Smooth muscle cell (in vitro differentiated cells): ENCODE measurements at regions not wholly inside any gene's neighbourhood (a gene's known extent, or its start where the extent isn't known, plus 50 kb on each side); places are given as distances from the start of the nearest gene placed in this dataset.
A peak's percentile ranks its signal among the peaks of the same experiment; 100 is the strongest.

Source experiments
- DNase-seq: peaks from one replicate; lab custom pipeline; 2025; ENCODE audit not compliant: unreplicated experiment; lab: John Stamatoyannopoulos, UW
- H2AFZ ChIP-seq: fragments of 200-600 bp; sonication (generic); 2 replicates; pipeline ENCODE4 v1.6.0; 2016; ENCODE audit warnings: antibody characterized with exemption, low read depth, mild to moderate bottlenecking
- H3F3A ChIP-seq: fragments of 200-600 bp; sonication (generic); 2 replicates; pipeline ENCODE4 v1.6.0; 2017; ENCODE audit warnings: antibody characterized with exemption, low read depth
- H3K27ac ChIP-seq: fragments of 200-600 bp; sonication (generic); 2 replicates; pipeline ENCODE4 v1.5.1; 2016; ENCODE audit warnings: low read depth, mild to moderate bottlenecking
- H3K27me3 ChIP-seq: fragments of 200-600 bp; sonication (generic); 2 replicates; pipeline ENCODE4 v1.6.1; 2016; ENCODE audit warnings: low read depth, mild to moderate bottlenecking
- H3K36me3 ChIP-seq: fragments of 200-600 bp; sonication (generic); 2 replicates; pipeline ENCODE4 v1.5.1; 2016; ENCODE audit warnings: low read depth
- H3K4me1 ChIP-seq: fragments of 200-600 bp; sonication (generic); 2 replicates; pipeline ENCODE4 v1.5.1; 2016; ENCODE audit warnings: low read depth
- H3K4me2 ChIP-seq: fragments of 200-600 bp; sonication (generic); 2 replicates; pipeline ENCODE4 v1.6.0; 2016; ENCODE audit warnings: mild to moderate bottlenecking
- H3K4me3 ChIP-seq: fragments of 200-600 bp; sonication (generic); 2 replicates; pipeline ENCODE4 v1.5.1; 2016; ENCODE audit warnings: mild to moderate bottlenecking
- H3K79me2 ChIP-seq: fragments of 200-600 bp; sonication (generic); 2 replicates; pipeline ENCODE4 v1.6.0; 2016; ENCODE audit warnings: low read depth, mild to moderate bottlenecking
- H3K9ac ChIP-seq: fragments of 200-600 bp; sonication (generic); 2 replicates; pipeline ENCODE4 v1.6.0; 2016; ENCODE audit warnings: low read depth
- H3K9me3 ChIP-seq: fragments of 200-600 bp; sonication (generic); replicated peaks from 2 replicates; pipeline ENCODE4 v1.5.1; 2016; ENCODE audit warnings: low read depth
- H4K20me1 ChIP-seq: fragments of 200-600 bp; sonication (generic); 2 replicates; pipeline ENCODE4 v1.6.0; 2016; ENCODE audit warnings: low read depth
- CTCF ChIP-seq: fragments of 200-600 bp; sonication (generic); IDR thresholded peaks from 2 replicates; pipeline ENCODE4 v1.5.1; 2017; ENCODE audit warnings: borderline replicate concordance, mild to moderate bottlenecking, antibody characterized with exemption; ENCODE audit not compliant: insufficient read depth, poor library complexity, severe bottlenecking
- WGBS: methylation state at CpG from one replicate; pipeline ENCODE4 v1.1.7; 2016; ENCODE audit warnings: low lambda C conversion rate; 5-methylcytosine and 5-hydroxymethylcytosine counted together

DNA sequence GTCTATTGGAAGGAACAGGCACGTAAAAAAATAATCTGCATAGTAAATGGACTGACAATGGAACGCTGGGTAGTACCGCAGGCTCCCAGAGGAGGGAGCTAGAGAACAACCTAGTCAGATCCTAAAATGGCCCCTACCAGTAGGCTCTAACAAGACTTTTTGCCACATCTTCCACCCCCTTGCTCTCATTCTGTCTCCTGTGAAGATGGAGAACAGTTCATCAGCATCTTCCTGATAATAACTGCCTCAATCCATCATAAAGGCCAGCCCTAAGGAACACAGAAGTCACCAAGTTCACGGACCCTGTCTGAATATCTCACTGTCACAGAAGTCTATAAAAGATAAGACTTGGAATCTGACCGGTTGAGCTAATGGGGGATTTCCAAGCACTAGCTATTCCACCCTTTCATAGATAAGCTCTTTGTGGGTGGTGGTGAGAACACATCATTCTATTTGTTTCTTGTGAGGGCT, 133.4 kb downstream of the SLC1A3 start:
- H3K4me2 ChIP-seq: peak overlapping the region; percentile 40
- WGBS: 7% methylated on average over 5 of the region's 5 CpGs
- no peaks in the 10 kb centered on the region for H3K36me3 ChIP-seq
- peak overlapping the region; percentile 9 for H3K9ac ChIP-seq
- no peaks in the 10 kb centered on the region for H3K9me3 ChIP-seq
- H3K4me1 ChIP-seq: peaks cover 6% of the 10 kb centered on the region
- H3K27me3 ChIP-seq: peaks cover 2% of the 10 kb centered on the region
- H2AFZ ChIP-seq: peak overlapping the region; percentile 61
- H3K27ac ChIP-seq: no peak overlapping the region
- peak; percentile 27 for DNase-seq
- H3F3A ChIP-seq: no peaks in the 10 kb centered on the region
- no peaks in the 10 kb centered on the region for H4K20me1 ChIP-seq
- peak; percentile 72 for TF ChIP-seq CTCF
- H3K4me3 ChIP-seq: peak overlapping the region; percentile 7
- no peaks in the 10 kb centered on the region for H3K79me2 ChIP-seq

GRCh38 chr5:36740259-36740898, 134.0 kb downstream of the SLC1A3 start:
- peak overlapping the region; percentile 43 for H3K27ac ChIP-seq
- DNase-seq: no peak
- no peak for TF ChIP-seq CTCF
- H3K4me1 ChIP-seq: peaks cover 6% of the 10 kb centered on the region
- no peaks in the 10 kb centered on the region for H3K79me2 ChIP-seq
- H3K27me3 ChIP-seq: peaks cover 5% of the 10 kb centered on the region
- H3K36me3 ChIP-seq: no peaks in the 10 kb centered on the region
- H4K20me1 ChIP-seq: no peaks in the 10 kb centered on the region
- no peaks in the 10 kb centered on the region for H3F3A ChIP-seq
- H2AFZ ChIP-seq: peak overlapping the region; percentile 58
- WGBS: 60% methylated on average over 8 of the region's 8 CpGs
- H3K4me2 ChIP-seq: peak overlapping the region; percentile 40
- H3K9me3 ChIP-seq: no peaks in the 10 kb centered on the region
- H3K4me3 ChIP-seq: no peak overlapping the region
- H3K9ac ChIP-seq: peak overlapping the region; percentile 9

GRCh38 chr5:36741128-36741527, 134.7 kb downstream of the SLC1A3 start:
- Histone ChIP-seq H3F3A (no peaks in the 10 kb centered on the region), H3K27me3 (peaks cover 12% of the 10 kb centered on the region), H3K9ac (no peak overlapping the region), H3K36me3 (no peaks in the 10 kb centered on the region), H3K4me3 (no peak overlapping the region), H2AFZ (no peak overlapping the region), H4K20me1 (no peaks in the 10 kb centered on the region), H3K79me2 (no peaks in the 10 kb centered on the region), H3K4me2 (no peak overlapping the region), H3K27ac (no peak overlapping the region), H3K4me1 (peaks cover 6% of the 10 kb centered on the region), H3K9me3 (no peaks in the 10 kb centered on the region)
- no peak for DNase-seq
- no peak for TF ChIP-seq CTCF
- 89% methylated on average over 7 of the region's 7 CpGs for WGBS
